ENCODE measurements at regions not wholly inside any gene's neighbourhood (a gene's known extent, or its start where the extent isn't known, plus 50 kb on each side); places are given as distances from the start of the nearest gene placed in this dataset.

- H3K27me3 ChIP-seq (ENCODE audit: control insufficient read depth, insufficient read depth, low read length, poor library complexity, severe bottlenecking) = no peaks in the 10 kb centered on the region
- no peak for DNase-seq
- H3K4me1 ChIP-seq (ENCODE audit: control insufficient read depth, insufficient read depth, low read length) = no peaks in the 10 kb centered on the region
- no peak overlapping the region for H3K9ac ChIP-seq (ENCODE audit: extremely low read depth, low read length, poor library complexity, severe bottlenecking)
- H3K4me3 ChIP-seq (ENCODE audit: low read length) = no peak overlapping the region
- no peaks in the 10 kb centered on the region for H3K9me3 ChIP-seq (ENCODE audit: control insufficient read depth, low read length)
- Mint-ChIP-seq H3K36me3 (ENCODE audit: low read depth) (no peaks in the 10 kb centered on the region), H3K27ac (no peak overlapping the region), H3K4me3 (no peak overlapping the region), H3K27me3 (ENCODE audit: insufficient read depth) (no peaks in the 10 kb centered on the region), H3K9me3 (no peaks in the 10 kb centered on the region), H3K4me1 (no peaks in the 10 kb centered on the region)
- H3K27ac ChIP-seq (ENCODE audit: low read depth, low read length) = no peak overlapping the region
- no peaks in the 10 kb centered on the region for H3K36me3 ChIP-seq (ENCODE audit: control insufficient read depth, insufficient read depth, low read length)
- TF ChIP-seq CTCF (conservative IDR thresholded peaks at IDR 0.05) = no peak
These were observed 134.9 kb upstream of the MPDZ start for GRCh38 chr9:13414349-13414748.

- TF ChIP-seq CTCF (conservative IDR thresholded peaks at IDR 0.05) = no peak
- Histone ChIP-seq H3K4me1 (ENCODE audit: control insufficient read depth, insufficient read depth, low read length) (no peaks in the 10 kb centered on the region), H3K27ac (ENCODE audit: low read depth, low read length) (no peak overlapping the region), H3K9ac (ENCODE audit: extremely low read depth, low read length, poor library complexity, severe bottlenecking) (no peak overlapping the region), H3K27me3 (ENCODE audit: control insufficient read depth, insufficient read depth, low read length, poor library complexity, severe bottlenecking) (no peaks in the 10 kb centered on the region), H3K9me3 (ENCODE audit: control insufficient read depth, low read length) (no peaks in the 10 kb centered on the region), H3K4me3 (ENCODE audit: low read length) (no peak overlapping the region), H3K36me3 (ENCODE audit: control insufficient read depth, insufficient read depth, low read length) (no peaks in the 10 kb centered on the region)
- WGBS, 2 experiments (ENCODE audit: insufficient coverage in 1 of 2, insufficient read length in 1 of 2) = 94% methylated on average over 2 of the region's 2 CpGs; no CpG with 5 or more reads in 1 of the 2 experiments
- no peak overlapping the region for H3K4me3 Mint-ChIP-seq
- no peaks in the 10 kb centered on the region for H3K4me1 Mint-ChIP-seq
- H3K27me3 Mint-ChIP-seq (ENCODE audit: insufficient read depth) = no peaks in the 10 kb centered on the region
- no peak for DNase-seq
- no peaks in the 10 kb centered on the region for H3K36me3 Mint-ChIP-seq (ENCODE audit: low read depth)
- no peaks in the 10 kb centered on the region for H3K9me3 Mint-ChIP-seq
- no peak overlapping the region for H3K27ac Mint-ChIP-seq
These were observed 132.8 kb upstream of the MPDZ start for GRCh38 chr9:13412331-13412730.

- Histone ChIP-seq H3K9me3 (ENCODE audit: control insufficient read depth, low read length) (no peaks in the 10 kb centered on the region), H3K36me3 (ENCODE audit: control insufficient read depth, insufficient read depth, low read length) (no peaks in the 10 kb centered on the region), H3K4me3 (ENCODE audit: low read length) (no peak overlapping the region), H3K27me3 (ENCODE audit: control insufficient read depth, insufficient read depth, low read length, poor library complexity, severe bottlenecking) (no peaks in the 10 kb centered on the region), H3K27ac (ENCODE audit: low read depth, low read length) (no peak overlapping the region), H3K4me1 (ENCODE audit: control insufficient read depth, insufficient read depth, low read length) (no peaks in the 10 kb centered on the region), H3K9ac (ENCODE audit: extremely low read depth, low read length, poor library complexity, severe bottlenecking) (no peak overlapping the region)
- no peaks in the 10 kb centered on the region for H3K9me3 Mint-ChIP-seq
- no peaks in the 10 kb centered on the region for H3K27me3 Mint-ChIP-seq (ENCODE audit: insufficient read depth)
- H3K36me3 Mint-ChIP-seq (ENCODE audit: low read depth) = no peaks in the 10 kb centered on the region
- no peak overlapping the region for H3K4me3 Mint-ChIP-seq
- no peak for DNase-seq
- no peak for TF ChIP-seq CTCF (conservative IDR thresholded peaks at IDR 0.05)
- no peaks in the 10 kb centered on the region for H3K4me1 Mint-ChIP-seq
- no peak overlapping the region for H3K27ac Mint-ChIP-seq
These were observed 132.3 kb upstream of the MPDZ start for GRCh38 chr9:13411791-13412190.
